ENCODE measurements at regions not wholly inside any gene's neighbourhood (a gene's known extent, or its start where the extent isn't known, plus 50 kb on each side); places are given as distances from the start of the nearest gene placed in this dataset.

DNA sequence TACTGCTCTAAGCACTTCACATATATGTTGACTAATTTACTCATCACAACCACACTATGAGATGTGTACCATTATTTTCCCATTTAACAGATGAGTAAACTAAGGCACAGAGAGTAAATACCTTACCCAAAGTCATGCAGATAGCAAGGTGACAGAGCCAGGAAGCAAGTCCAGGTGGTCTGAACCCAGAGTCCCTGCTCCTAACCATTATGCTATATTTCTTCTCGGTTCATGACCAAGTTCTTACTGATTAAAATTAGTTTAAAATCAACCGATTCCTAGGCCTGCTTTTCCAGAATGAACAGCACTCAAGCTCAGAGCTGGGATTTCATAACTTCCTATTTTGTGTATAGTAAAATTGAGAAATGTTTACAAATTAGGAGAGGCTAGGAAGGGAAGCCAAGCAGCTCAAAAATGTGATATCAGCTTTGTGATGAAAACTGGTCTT lies 85.5 kb upstream of the EGLN3 start:
- Histone ChIP-seq H3K27ac (ENCODE audit: low read depth, low read length) (no peak overlapping the region), H3K9me3 (ENCODE audit: control insufficient read depth in 5 of 5, low read length in 5 of 5) (no peaks in the 10 kb centered on the region), H3K27me3 (ENCODE audit: control insufficient read depth in 5 of 5, insufficient read depth in 4 of 5, low read length in 5 of 5) (peaks cover 0 to 2% (median under 1%) of the 10 kb centered on the region in 5 donors), H3K4me3 (ENCODE audit: low read depth in 1 of 5, low read length in 5 of 5) (no peak overlapping the region), H3K36me3 (ENCODE audit: control insufficient read depth in 5 of 5, insufficient read depth in 5 of 5, low read length in 5 of 5) (no peaks in the 10 kb centered on the region), H3K9ac (ENCODE audit: low read length in 5 of 5) (no peak overlapping the region), H3K4me1 (ENCODE audit: control insufficient read depth in 5 of 5, insufficient read depth in 5 of 5, low read length in 5 of 5) (peaks cover 0 to 8% (median 0%) of the 10 kb centered on the region in 5 donors)

DNA sequence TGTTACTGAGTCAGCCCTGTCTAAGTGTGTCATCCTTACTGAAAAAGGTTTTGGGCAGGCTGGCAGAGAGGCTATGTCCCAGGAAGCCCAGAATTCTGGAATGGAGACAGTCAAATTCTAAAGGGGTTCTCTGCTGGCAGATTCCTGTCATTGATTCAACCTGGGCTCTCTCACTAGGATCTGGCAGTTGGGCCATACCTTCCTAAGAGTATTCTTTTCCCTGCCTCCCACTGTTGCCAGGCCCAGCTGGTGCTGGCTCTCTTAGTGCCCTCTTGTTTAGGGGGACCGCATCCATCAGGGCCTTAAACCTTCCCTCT lies 85.0 kb upstream of the EGLN3 start:
- H3K27me3 ChIP-seq (ENCODE audit: control insufficient read depth in 5 of 5, insufficient read depth in 4 of 5, low read length in 5 of 5): peaks cover 0 to 5% (median 2%) of the 10 kb centered on the region in 5 donors
- no peaks in the 10 kb centered on the region for H3K36me3 ChIP-seq (ENCODE audit: control insufficient read depth in 5 of 5, insufficient read depth in 5 of 5, low read length in 5 of 5)
- H3K4me3 ChIP-seq (ENCODE audit: low read depth in 1 of 5, low read length in 5 of 5): no peak overlapping the region
- H3K27ac ChIP-seq (ENCODE audit: low read depth, low read length): no peak overlapping the region
- no peaks in the 10 kb centered on the region for H3K9me3 ChIP-seq (ENCODE audit: control insufficient read depth in 5 of 5, low read length in 5 of 5)
- H3K4me1 ChIP-seq (ENCODE audit: control insufficient read depth in 5 of 5, insufficient read depth in 5 of 5, low read length in 5 of 5): peaks cover 0 to 13% (median 0%) of the 10 kb centered on the region in 5 donors
- no peak overlapping the region for H3K9ac ChIP-seq (ENCODE audit: low read length in 5 of 5)

GRCh38 chr14:34035177-34035933 lies 84.5 kb upstream of the EGLN3 start:
- Histone ChIP-seq H3K4me1 (ENCODE audit: control insufficient read depth in 5 of 5, insufficient read depth in 5 of 5, low read length in 5 of 5) (peaks cover 0 to 15% (median 0%) of the 10 kb centered on the region in 5 donors), H3K27ac (ENCODE audit: low read depth, low read length) (no peak overlapping the region), H3K27me3 (ENCODE audit: control insufficient read depth in 5 of 5, insufficient read depth in 4 of 5, low read length in 5 of 5) (peaks cover 0 to 6% (median 2%) of the 10 kb centered on the region in 5 donors), H3K9ac (ENCODE audit: low read length in 5 of 5) (no peak overlapping the region), H3K4me3 (ENCODE audit: low read depth in 1 of 5, low read length in 5 of 5) (no peak overlapping the region), H3K36me3 (ENCODE audit: control insufficient read depth in 5 of 5, insufficient read depth in 5 of 5, low read length in 5 of 5) (no peaks in the 10 kb centered on the region), H3K9me3 (ENCODE audit: control insufficient read depth in 5 of 5, low read length in 5 of 5) (no peaks in the 10 kb centered on the region)

- no peaks in the 10 kb centered on the region for H3K9me3 ChIP-seq (ENCODE audit: control insufficient read depth in 5 of 5, low read length in 5 of 5)
- H3K4me1 ChIP-seq (ENCODE audit: control insufficient read depth in 5 of 5, insufficient read depth in 5 of 5, low read length in 5 of 5): peaks cover 0 to 15% (median 2%) of the 10 kb centered on the region in 5 donors
- H3K27me3 ChIP-seq (ENCODE audit: control insufficient read depth in 5 of 5, insufficient read depth in 4 of 5, low read length in 5 of 5): peaks cover 0 to 6% (median 2%) of the 10 kb centered on the region in 5 donors
- no peak overlapping the region for H3K9ac ChIP-seq (ENCODE audit: low read length in 5 of 5)
- no peak overlapping the region for H3K27ac ChIP-seq (ENCODE audit: low read depth, low read length)
- H3K36me3 ChIP-seq (ENCODE audit: control insufficient read depth in 5 of 5, insufficient read depth in 5 of 5, low read length in 5 of 5): no peaks in the 10 kb centered on the region
- no peak overlapping the region for H3K4me3 ChIP-seq (ENCODE audit: low read depth in 1 of 5, low read length in 5 of 5)
These were observed 83.7 kb upstream of the EGLN3 start for GRCh38 chr14:34034447-34035176.

- H3K9me3 ChIP-seq (ENCODE audit: control insufficient read depth in 5 of 5, low read length in 5 of 5): no peaks in the 10 kb centered on the region
- H3K9ac ChIP-seq (ENCODE audit: low read length in 5 of 5): no peak overlapping the region
- peaks cover 0 to 6% (median 2%) of the 10 kb centered on the region in 5 donors for H3K27me3 ChIP-seq (ENCODE audit: control insufficient read depth in 5 of 5, insufficient read depth in 4 of 5, low read length in 5 of 5)
- no peaks in the 10 kb centered on the region for H3K36me3 ChIP-seq (ENCODE audit: control insufficient read depth in 5 of 5, insufficient read depth in 5 of 5, low read length in 5 of 5)
- H3K4me3 ChIP-seq (ENCODE audit: low read depth in 1 of 5, low read length in 5 of 5): no peak overlapping the region
- peaks cover 0 to 15% (median 4%) of the 10 kb centered on the region in 5 donors for H3K4me1 ChIP-seq (ENCODE audit: control insufficient read depth in 5 of 5, insufficient read depth in 5 of 5, low read length in 5 of 5)
- H3K27ac ChIP-seq (ENCODE audit: low read depth, low read length): no peak overlapping the region
These were observed 81.8 kb upstream of the EGLN3 start for GRCh38 chr14:34032720-34033119.

- H3K9ac ChIP-seq (ENCODE audit: low read length in 5 of 5): no peak overlapping the region
- no peaks in the 10 kb centered on the region for H3K36me3 ChIP-seq (ENCODE audit: control insufficient read depth in 5 of 5, insufficient read depth in 5 of 5, low read length in 5 of 5)
- peaks cover 0 to 6% (median 2%) of the 10 kb centered on the region in 5 donors for H3K27me3 ChIP-seq (ENCODE audit: control insufficient read depth in 5 of 5, insufficient read depth in 4 of 5, low read length in 5 of 5)
- H3K27ac ChIP-seq (ENCODE audit: low read depth, low read length): no peak overlapping the region
- no peaks in the 10 kb centered on the region for H3K9me3 ChIP-seq (ENCODE audit: control insufficient read depth in 5 of 5, low read length in 5 of 5)
- H3K4me3 ChIP-seq (ENCODE audit: low read depth in 1 of 5, low read length in 5 of 5): no peak overlapping the region
- peaks cover 0 to 12% (median 4%) of the 10 kb centered on the region in 5 donors for H3K4me1 ChIP-seq (ENCODE audit: control insufficient read depth in 5 of 5, insufficient read depth in 5 of 5, low read length in 5 of 5)
These were observed 80.0 kb upstream of the EGLN3 start for GRCh38 chr14:34030864-34031263.

- Histone ChIP-seq H3K27ac (ENCODE audit: low read depth, low read length) (no peak overlapping the region), H3K9me3 (ENCODE audit: control insufficient read depth in 5 of 5, low read length in 5 of 5) (no peaks in the 10 kb centered on the region), H3K9ac (ENCODE audit: low read length in 5 of 5) (no peak overlapping the region), H3K27me3 (ENCODE audit: control insufficient read depth in 5 of 5, insufficient read depth in 4 of 5, low read length in 5 of 5) (peaks cover 0 to 6% (median 2%) of the 10 kb centered on the region in 5 donors), H3K36me3 (ENCODE audit: control insufficient read depth in 5 of 5, insufficient read depth in 5 of 5, low read length in 5 of 5) (no peaks in the 10 kb centered on the region), H3K4me3 (ENCODE audit: low read depth in 1 of 5, low read length in 5 of 5) (no peak overlapping the region), H3K4me1 (ENCODE audit: control insufficient read depth in 5 of 5, insufficient read depth in 5 of 5, low read length in 5 of 5) (peaks cover 0 to 12% (median 4%) of the 10 kb centered on the region in 5 donors)
These were observed 79.1 kb upstream of the EGLN3 start for GRCh38 chr14:34029921-34030334.

DNA sequence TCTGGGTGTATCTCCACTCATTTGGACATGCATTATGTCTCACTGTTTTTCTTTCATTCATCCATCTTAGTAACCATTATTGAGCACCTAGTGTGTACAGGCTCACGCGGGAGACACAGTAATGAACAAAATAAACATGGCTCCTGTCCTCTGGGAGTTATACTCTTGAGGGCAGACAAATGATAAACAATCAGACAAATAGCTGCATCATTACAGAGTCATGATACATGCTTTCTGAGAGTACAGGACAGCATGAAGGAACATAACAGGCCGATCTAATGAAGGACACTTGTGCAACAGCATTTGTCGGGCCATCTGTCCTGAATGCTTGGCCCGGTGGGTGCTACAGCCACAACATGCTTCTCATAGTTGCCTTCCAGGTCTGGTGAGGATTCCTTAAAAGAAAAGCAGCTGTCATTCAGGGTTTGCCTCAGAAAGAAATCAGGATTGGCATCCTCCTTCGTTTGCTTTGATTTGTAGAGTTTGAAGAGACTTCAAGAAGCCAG lies 77.2 kb upstream of the EGLN3 start:
- peaks cover 0 to 6% (median 2%) of the 10 kb centered on the region in 5 donors for H3K27me3 ChIP-seq (ENCODE audit: control insufficient read depth in 5 of 5, insufficient read depth in 4 of 5, low read length in 5 of 5)
- H3K9ac ChIP-seq (ENCODE audit: low read length in 5 of 5): no peak overlapping the region
- peaks cover 0 to 12% (median 4%) of the 10 kb centered on the region in 5 donors for H3K4me1 ChIP-seq (ENCODE audit: control insufficient read depth in 5 of 5, insufficient read depth in 5 of 5, low read length in 5 of 5)
- H3K27ac ChIP-seq (ENCODE audit: low read depth, low read length): no peak overlapping the region
- H3K9me3 ChIP-seq (ENCODE audit: control insufficient read depth in 5 of 5, low read length in 5 of 5): no peaks in the 10 kb centered on the region
- no peak overlapping the region for H3K4me3 ChIP-seq (ENCODE audit: low read depth in 1 of 5, low read length in 5 of 5)
- H3K36me3 ChIP-seq (ENCODE audit: control insufficient read depth in 5 of 5, insufficient read depth in 5 of 5, low read length in 5 of 5): no peaks in the 10 kb centered on the region

- H3K4me1 ChIP-seq (ENCODE audit: control insufficient read depth in 5 of 5, insufficient read depth in 5 of 5, low read length in 5 of 5): peaks cover 0 to 12% (median 4%) of the 10 kb centered on the region in 5 donors
- no peaks in the 10 kb centered on the region for H3K9me3 ChIP-seq (ENCODE audit: control insufficient read depth in 5 of 5, low read length in 5 of 5)
- no peaks in the 10 kb centered on the region for H3K36me3 ChIP-seq (ENCODE audit: control insufficient read depth in 5 of 5, insufficient read depth in 5 of 5, low read length in 5 of 5)
- no peak overlapping the region for H3K27ac ChIP-seq (ENCODE audit: low read depth, low read length)
- H3K9ac ChIP-seq (ENCODE audit: low read length in 5 of 5): no peak overlapping the region
- H3K4me3 ChIP-seq (ENCODE audit: low read depth in 1 of 5, low read length in 5 of 5): no peak overlapping the region
- H3K27me3 ChIP-seq (ENCODE audit: control insufficient read depth in 5 of 5, insufficient read depth in 4 of 5, low read length in 5 of 5): peaks cover 0 to 6% (median 2%) of the 10 kb centered on the region in 5 donors
These were observed 76.5 kb upstream of the EGLN3 start for GRCh38 chr14:34027130-34027989.

Measured in subcutaneous abdominal adipose tissue (tissue), 5 donors.